ENCODE measurements at regions not wholly inside any gene's neighbourhood (a gene's known extent, or its start where the extent isn't known, plus 50 kb on each side); places are given as distances from the start of the nearest gene placed in this dataset.

- TF ChIP-seq CTCF (CRISPR knock-in tag; IDR thresholded peaks at IDR 0.05) (no peak), ZNF570 (CRISPR knock-in tag; IDR thresholded peaks at IDR 0.05; ENCODE audit: borderline replicate concordance) (no peak), HNF4G (IDR thresholded peaks at IDR 0.05; ENCODE audit: borderline replicate concordance, low read depth, low read length) (no peak), HNF4G (CRISPR knock-in tag; IDR thresholded peaks at IDR 0.05; ENCODE audit: borderline replicate concordance, low read depth) (no peak), ZNF333 (CRISPR knock-in tag; IDR thresholded peaks at IDR 0.05; ENCODE audit: borderline replicate concordance) (no peak), PRDM10 (CRISPR knock-in tag; IDR thresholded peaks at IDR 0.05; ENCODE audit: low read depth) (no peak), ZNF672 (CRISPR knock-in tag; IDR thresholded peaks at IDR 0.05) (no peak), GABPA (IDR thresholded peaks at IDR 0.05; ENCODE audit: low read depth, low read length) (no peak), GABPA (CRISPR knock-in tag; IDR thresholded peaks at IDR 0.05; ENCODE audit: low read depth) (no peak), IRF9 (CRISPR knock-in tag; IDR thresholded peaks at IDR 0.05; ENCODE audit: borderline replicate concordance) (no peak), POLR2AphosphoS5 (IDR thresholded peaks at IDR 0.05; ENCODE audit: low read depth, low read length) (no peak)
These were observed 98.8 kb upstream of the CACNA1A start for GRCh38 chr19:13604902-13605586.

All from HepG2 (cell line).